HG03439 (cell line): ENCODE measurements at regions not wholly inside any gene's neighbourhood (a gene's known extent, or its start where the extent isn't known, plus 50 kb on each side); places are given as distances from the start of the nearest gene placed in this dataset.

Experiments used
- ATAC-seq: cut with Tn5 transposase; IDR thresholded peaks from one replicate; pipeline ENCODE4 v1.9.1; 2021; ENCODE audit warnings: mild to moderate bottlenecking, moderate library complexity; ENCODE audit not compliant: unreplicated experiment

- ATAC-seq, result no peak
Measured at GRCh38 chr5:2008851-2009629, 126.3 kb upstream of the IRX4 start.

GRCh38 chr5:2007878-2008501, 125.3 kb upstream of the IRX4 start:
- ATAC-seq, result no peak

- no peak for ATAC-seq
Measured at GRCh38 chr5:2007496-2007877, 124.8 kb upstream of the IRX4 start.

GRCh38 chr5:2006971-2007291, 124.2 kb upstream of the IRX4 start:
- no peak for ATAC-seq

- ATAC-seq, result no peak
Measured at GRCh38 chr5:2006193-2006970, 123.7 kb upstream of the IRX4 start.

GRCh38 chr5:2005101-2006041, 122.6 kb upstream of the IRX4 start:
- no peak for ATAC-seq

GRCh38 chr5:2003690-2004365, 121.1 kb upstream of the IRX4 start:
- ATAC-seq, result no peak

GRCh38 chr5:2003206-2003605, 120.5 kb upstream of the IRX4 start:
- no peak for ATAC-seq

GRCh38 chr5:2001300-2001699, 118.6 kb upstream of the IRX4 start:
- no peak for ATAC-seq

GRCh38 chr5:2000591-2000990, 117.9 kb upstream of the IRX4 start:
- no peak for ATAC-seq

GRCh38 chr5:1999794-2000193, 117.1 kb upstream of the IRX4 start:
- ATAC-seq, result no peak

- no peak for ATAC-seq
Measured at GRCh38 chr5:1998716-1999317, 116.1 kb upstream of the IRX4 start.

- no peak for ATAC-seq
Measured at GRCh38 chr5:1998348-1998669, 115.6 kb upstream of the IRX4 start.

GRCh38 chr5:1997640-1998347, 115.1 kb upstream of the IRX4 start:
- no peak for ATAC-seq

- ATAC-seq, result no peak
Measured at GRCh38 chr5:1995491-1995890, 112.8 kb upstream of the IRX4 start.

- ATAC-seq, result no peak
Measured at GRCh38 chr5:1987471-1987870, 104.7 kb upstream of the IRX4 start.

GRCh38 chr5:1985781-1986180, 103.1 kb upstream of the IRX4 start:
- no peak for ATAC-seq

GRCh38 chr5:1983919-1984695, 101.4 kb upstream of the IRX4 start:
- ATAC-seq, result no peak

GRCh38 chr5:1983401-1983800, 100.7 kb upstream of the IRX4 start:
- ATAC-seq, result no peak
